ENCODE measurements at regions not wholly inside any gene's neighbourhood (a gene's known extent, or its start where the extent isn't known, plus 50 kb on each side); places are given as distances from the start of the nearest gene placed in this dataset.

DNA sequence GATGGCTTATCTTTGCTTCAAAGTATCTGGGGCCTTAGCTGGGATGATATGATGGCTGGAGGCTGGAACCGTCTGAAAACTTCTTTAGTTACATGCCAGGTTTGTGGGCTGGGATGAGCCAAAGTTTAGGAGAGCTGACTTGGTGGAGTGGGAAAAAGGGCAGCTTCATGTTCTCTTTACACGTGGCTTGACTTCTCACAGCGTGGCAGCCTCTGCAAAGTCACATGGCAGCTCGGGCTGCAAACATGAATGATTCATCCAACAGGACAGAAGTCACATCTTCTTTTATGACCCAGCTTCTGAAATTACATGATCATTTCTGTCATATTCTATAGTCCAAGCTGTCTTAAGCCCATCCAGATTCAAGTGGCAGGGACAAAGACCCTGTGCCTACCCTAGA lies 176.0 kb downstream of the OLFM4 start:
- ATAC-seq (replicated peaks in 1 of 4): no peak
- no peaks in the 10 kb centered on the region for H3K4me1 Mint-ChIP-seq

DNA sequence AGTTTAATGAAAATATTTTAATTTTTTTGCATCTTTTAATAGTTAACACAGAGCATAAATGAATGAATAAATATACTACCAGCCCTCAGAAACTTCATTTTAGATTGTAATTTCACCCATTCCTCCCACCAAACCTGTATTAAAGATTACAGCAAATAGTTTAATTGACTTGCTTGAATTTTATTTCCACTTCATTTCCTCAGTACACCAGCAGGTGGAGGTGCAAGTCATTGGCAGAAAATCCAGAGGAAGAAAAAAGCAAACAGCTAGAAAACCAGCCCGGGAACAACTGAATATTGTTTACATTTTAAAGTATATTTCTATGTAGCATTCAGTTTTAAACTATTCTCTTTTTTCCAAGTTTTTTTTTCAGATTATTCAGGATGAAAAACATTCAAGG lies 177.8 kb downstream of the OLFM4 start:
- Mint-ChIP-seq H3K9me3 (peaks cover 0 to 10% (median 0%) of the 10 kb centered on the region in 3 donors), H3K27ac (no peak overlapping the region), H3K36me3 (no peaks in the 10 kb centered on the region), H3K4me3 (no peak overlapping the region), H3K4me1 (no peaks in the 10 kb centered on the region), H3K27me3 (peaks cover 0 to 8% of the 10 kb centered on the region in 2 donors)
- Histone ChIP-seq H3K4me3 (ENCODE audit: control insufficient read depth in 1 of 2, extremely low read depth in 1 of 2, low read length in 1 of 2) (no peak overlapping the region), H3K27ac (ENCODE audit: low read length) (no peak overlapping the region), H3K9me3 (no peaks in the 10 kb centered on the region), H3K27me3 (replicated peaks in 1 of 2; ENCODE audit: control insufficient read depth in 2 of 2, extremely low read depth in 1 of 2, insufficient read depth in 2 of 2, low read length in 1 of 2) (peaks cover 0 to 13% of the 10 kb centered on the region in 2 experiments), H3K36me3 (ENCODE audit: control insufficient read depth in 2 of 2, extremely low read depth in 1 of 2, insufficient read depth in 1 of 2, low read length in 1 of 2) (no peaks in the 10 kb centered on the region), H3K4me1 (ENCODE audit: control insufficient read depth in 1 of 2, extremely low read depth in 1 of 2, insufficient read depth in 2 of 2, low read length in 2 of 2) (no peaks in the 10 kb centered on the region)
- no CpG with 5 or more reads among the region's 1 CpG for WGBS (ENCODE audit: insufficient coverage)
- ChIA-PET CTCF (interaction anchor here in 1 of 2 donors (0.6 kb wide), 1 partner anchor 69 kb away, joined by 3 read pairs; no protein-coding TSS in a partner anchor), POLR2A (no interaction called here)
- ATAC-seq (replicated peaks in 1 of 4) (no peak), DNase-seq (no peak)

More for the DNA sequence above, 176.0 kb downstream of the OLFM4 start:
- CTCF ChIA-PET: no interaction called here
- H3K4me3 ChIP-seq (ENCODE audit: control insufficient read depth in 1 of 2, extremely low read depth in 1 of 2, low read length in 1 of 2): no peak overlapping the region
- POLR2A ChIA-PET: no interaction called here
- Mint-ChIP-seq H3K27ac (no peak overlapping the region), H3K9me3 (peaks cover 0 to 10% (median 0%) of the 10 kb centered on the region in 3 donors), H3K4me3 (no peak overlapping the region), H3K36me3 (no peaks in the 10 kb centered on the region), H3K27me3 (peaks cover 2 to 10% of the 10 kb centered on the region in 2 donors)
- H3K27ac ChIP-seq (ENCODE audit: low read length): no peak overlapping the region
- 51% methylated on average over 2 of the region's 4 CpGs for WGBS (ENCODE audit: insufficient coverage)
- H3K27me3 ChIP-seq (replicated peaks in 1 of 2; ENCODE audit: control insufficient read depth in 2 of 2, extremely low read depth in 1 of 2, insufficient read depth in 2 of 2, low read length in 1 of 2): peaks cover 3 to 26% of the 10 kb centered on the region in 2 experiments
- peaks cover 0 to 2% of the 10 kb centered on the region in 2 experiments for H3K4me1 ChIP-seq (ENCODE audit: control insufficient read depth in 1 of 2, extremely low read depth in 1 of 2, insufficient read depth in 2 of 2, low read length in 2 of 2)
- no peaks in the 10 kb centered on the region for H3K36me3 ChIP-seq (ENCODE audit: control insufficient read depth in 2 of 2, extremely low read depth in 1 of 2, insufficient read depth in 1 of 2, low read length in 1 of 2)
- H3K9me3 ChIP-seq: no peaks in the 10 kb centered on the region
- no peak for DNase-seq

DNA sequence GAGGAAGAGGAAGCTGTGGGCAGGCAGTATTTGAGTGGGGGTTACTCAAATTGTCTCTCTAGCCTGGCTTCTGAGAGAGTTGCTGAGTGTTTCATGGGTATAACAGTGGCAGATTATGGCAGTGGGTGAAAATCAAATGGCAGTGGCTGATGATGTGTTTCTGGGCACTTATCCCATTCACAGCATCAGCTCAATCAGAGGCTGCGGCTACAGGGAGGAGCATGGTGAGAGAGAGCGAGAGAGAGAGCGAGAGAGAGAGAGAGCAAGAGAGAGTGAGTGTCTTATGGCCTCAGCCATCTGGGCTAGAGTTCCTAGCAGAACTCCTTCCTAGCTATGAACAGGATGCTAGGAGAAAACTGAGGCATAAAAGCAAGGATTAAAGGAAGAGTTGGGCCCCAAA lies 178.9 kb downstream of the OLFM4 start:
- no peak overlapping the region for H3K27ac ChIP-seq (ENCODE audit: low read length)
- Mint-ChIP-seq H3K27me3 (peaks cover 0 to 8% of the 10 kb centered on the region in 2 donors), H3K4me1 (no peaks in the 10 kb centered on the region), H3K4me3 (no peak overlapping the region), H3K9me3 (peaks cover 0 to 10% (median 0%) of the 10 kb centered on the region in 3 donors), H3K27ac (no peak overlapping the region), H3K36me3 (no peaks in the 10 kb centered on the region)
- POLR2A ChIA-PET: no interaction called here
- 84% methylated on average over 2 of the region's 3 CpGs for WGBS (ENCODE audit: insufficient coverage)
- ATAC-seq (replicated peaks in 1 of 4) (no peak), DNase-seq (no peak)
- peaks cover 0 to 2% of the 10 kb centered on the region in 2 experiments for H3K27me3 ChIP-seq (replicated peaks in 1 of 2; ENCODE audit: control insufficient read depth in 2 of 2, extremely low read depth in 1 of 2, insufficient read depth in 2 of 2, low read length in 1 of 2)
- H3K4me3 ChIP-seq (ENCODE audit: control insufficient read depth in 1 of 2, extremely low read depth in 1 of 2, low read length in 1 of 2): no peak overlapping the region
- no peaks in the 10 kb centered on the region for H3K36me3 ChIP-seq (ENCODE audit: control insufficient read depth in 2 of 2, extremely low read depth in 1 of 2, insufficient read depth in 1 of 2, low read length in 1 of 2)
- no peaks in the 10 kb centered on the region for H3K4me1 ChIP-seq (ENCODE audit: control insufficient read depth in 1 of 2, extremely low read depth in 1 of 2, insufficient read depth in 2 of 2, low read length in 2 of 2)
- CTCF ChIA-PET: no interaction called here
- H3K9me3 ChIP-seq: no peaks in the 10 kb centered on the region

DNA sequence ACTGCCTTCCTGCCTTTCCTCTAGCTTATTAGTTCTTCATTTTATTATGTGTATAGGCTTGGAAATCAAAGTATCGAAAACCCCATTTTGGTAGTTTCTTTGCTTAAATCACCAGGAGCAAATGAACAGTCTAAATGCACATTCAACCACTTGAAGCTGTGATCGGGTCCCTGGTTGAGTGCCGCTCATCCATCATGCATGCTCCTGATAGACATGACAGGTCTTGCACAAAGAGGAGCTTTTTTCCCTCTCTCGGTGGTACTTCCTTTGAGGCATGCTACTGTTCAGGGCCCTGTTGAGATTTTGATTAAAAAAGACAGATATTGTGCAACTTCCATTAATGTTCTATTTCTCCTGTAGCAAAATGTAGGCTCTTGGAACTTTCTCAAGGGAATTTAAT lies 185.8 kb downstream of the OLFM4 start:
- Mint-ChIP-seq H3K4me1 (no peaks in the 10 kb centered on the region), H3K4me3 (no peak overlapping the region), H3K9me3 (no peaks in the 10 kb centered on the region), H3K27me3 (no peaks in the 10 kb centered on the region), H3K36me3 (no peaks in the 10 kb centered on the region), H3K27ac (no peak overlapping the region)
- ChIA-PET CTCF (no interaction called here), POLR2A (no interaction called here)
- no peak for ATAC-seq (replicated peaks in 1 of 4)
- Histone ChIP-seq H3K27ac (ENCODE audit: low read length) (no peak overlapping the region), H3K4me1 (ENCODE audit: control insufficient read depth in 1 of 2, extremely low read depth in 1 of 2, insufficient read depth in 2 of 2, low read length in 2 of 2) (no peaks in the 10 kb centered on the region), H3K4me3 (ENCODE audit: control insufficient read depth in 1 of 2, extremely low read depth in 1 of 2, low read length in 1 of 2) (no peak overlapping the region), H3K36me3 (ENCODE audit: control insufficient read depth in 2 of 2, extremely low read depth in 1 of 2, insufficient read depth in 1 of 2, low read length in 1 of 2) (no peaks in the 10 kb centered on the region), H3K27me3 (replicated peaks in 1 of 2; ENCODE audit: control insufficient read depth in 2 of 2, extremely low read depth in 1 of 2, insufficient read depth in 2 of 2, low read length in 1 of 2) (no peaks in the 10 kb centered on the region), H3K9me3 (no peaks in the 10 kb centered on the region)
- DNase-seq: no peak
- 85% methylated on average over 2 of the region's 4 CpGs for WGBS (ENCODE audit: insufficient coverage)

DNA sequence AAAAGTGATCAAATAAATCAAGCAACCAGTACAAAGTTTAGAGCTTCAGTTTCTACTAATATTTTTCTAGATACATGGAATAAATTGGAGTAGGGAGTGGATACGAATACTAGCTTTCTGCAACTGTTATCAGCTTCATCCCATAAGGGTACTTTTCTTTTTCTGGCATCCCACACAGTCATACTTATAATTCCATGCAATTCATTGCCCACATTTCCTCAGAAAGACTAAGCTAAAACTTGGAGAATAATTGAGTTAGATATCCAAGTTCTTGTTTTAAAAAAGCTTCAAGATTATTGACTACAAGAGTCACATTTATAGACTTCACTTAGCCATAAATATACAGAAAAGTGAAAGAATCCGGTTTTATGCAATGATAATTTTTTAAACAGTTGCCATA lies 186.9 kb downstream of the OLFM4 start:
- H3K9me3 ChIP-seq: no peaks in the 10 kb centered on the region
- no peaks in the 10 kb centered on the region for H3K4me1 ChIP-seq (ENCODE audit: control insufficient read depth in 1 of 2, extremely low read depth in 1 of 2, insufficient read depth in 2 of 2, low read length in 2 of 2)
- no peak for DNase-seq
- ChIA-PET POLR2A (no interaction called here), CTCF (interaction anchor here in 1 of 2 donors (0.6 to 0.9 kb wide), 2 partner anchors 9 to 35 kb away, joined by 3 to 4 read pairs; no protein-coding TSS in a partner anchor)
- no CpG with 5 or more reads among the region's 2 CpGs for WGBS (ENCODE audit: insufficient coverage)
- no peak overlapping the region for H3K27ac Mint-ChIP-seq
- H3K36me3 Mint-ChIP-seq: no peaks in the 10 kb centered on the region
- no peak overlapping the region for H3K4me3 ChIP-seq (ENCODE audit: control insufficient read depth in 1 of 2, extremely low read depth in 1 of 2, low read length in 1 of 2)
- no peaks in the 10 kb centered on the region for H3K36me3 ChIP-seq (ENCODE audit: control insufficient read depth in 2 of 2, extremely low read depth in 1 of 2, insufficient read depth in 1 of 2, low read length in 1 of 2)
- no peak overlapping the region for H3K27ac ChIP-seq (ENCODE audit: low read length)
- no peak overlapping the region for H3K4me3 Mint-ChIP-seq
- H3K27me3 Mint-ChIP-seq: no peaks in the 10 kb centered on the region
- H3K4me1 Mint-ChIP-seq: no peaks in the 10 kb centered on the region
- no peaks in the 10 kb centered on the region for H3K9me3 Mint-ChIP-seq
- peaks cover 0 to 2% of the 10 kb centered on the region in 2 experiments for H3K27me3 ChIP-seq (replicated peaks in 1 of 2; ENCODE audit: control insufficient read depth in 2 of 2, extremely low read depth in 1 of 2, insufficient read depth in 2 of 2, low read length in 1 of 2)
- no peak for ATAC-seq (replicated peaks in 1 of 4)

DNA sequence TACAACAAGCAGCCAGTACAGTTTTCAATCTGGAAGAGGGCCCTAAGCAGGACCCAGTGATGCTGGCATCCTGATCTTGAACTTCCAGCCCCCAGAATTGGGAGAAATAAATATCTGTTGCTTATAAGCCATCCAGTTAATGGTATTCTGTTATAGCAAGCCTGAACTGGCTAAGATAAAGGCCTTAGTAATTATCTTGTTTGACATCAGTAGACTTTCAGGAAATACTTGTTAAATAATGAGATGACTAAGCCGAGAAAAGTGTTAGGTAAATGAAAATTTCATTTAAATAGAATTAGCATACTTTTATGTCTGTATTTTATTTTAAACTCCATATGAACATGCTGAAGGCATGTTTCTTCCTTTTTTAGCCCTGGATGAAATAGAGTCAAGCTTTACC lies 188.2 kb downstream of the OLFM4 start:
- CTCF ChIA-PET: no interaction called here
- ATAC-seq (replicated peaks in 1 of 4): no peak
- H3K36me3 ChIP-seq (ENCODE audit: control insufficient read depth in 2 of 2, extremely low read depth in 1 of 2, insufficient read depth in 1 of 2, low read length in 1 of 2): no peaks in the 10 kb centered on the region
- no peaks in the 10 kb centered on the region for H3K27me3 Mint-ChIP-seq
- H3K4me1 Mint-ChIP-seq: no peaks in the 10 kb centered on the region
- POLR2A ChIA-PET: no interaction called here
- H3K36me3 Mint-ChIP-seq: no peaks in the 10 kb centered on the region
- DNase-seq: no peak
- H3K9me3 ChIP-seq: no peaks in the 10 kb centered on the region
- no peaks in the 10 kb centered on the region for H3K4me1 ChIP-seq (ENCODE audit: control insufficient read depth in 1 of 2, extremely low read depth in 1 of 2, insufficient read depth in 2 of 2, low read length in 2 of 2)
- H3K27ac ChIP-seq (ENCODE audit: low read length): no peak overlapping the region
- H3K27ac Mint-ChIP-seq: no peak overlapping the region
- H3K9me3 Mint-ChIP-seq: no peaks in the 10 kb centered on the region
- no peak overlapping the region for H3K4me3 ChIP-seq (ENCODE audit: control insufficient read depth in 1 of 2, extremely low read depth in 1 of 2, low read length in 1 of 2)
- peaks cover 0 to 2% of the 10 kb centered on the region in 2 experiments for H3K27me3 ChIP-seq (replicated peaks in 1 of 2; ENCODE audit: control insufficient read depth in 2 of 2, extremely low read depth in 1 of 2, insufficient read depth in 2 of 2, low read length in 1 of 2)
- no CpG with 5 or more reads among the region's 1 CpG for WGBS (ENCODE audit: insufficient coverage)
- H3K4me3 Mint-ChIP-seq: no peak overlapping the region

DNA sequence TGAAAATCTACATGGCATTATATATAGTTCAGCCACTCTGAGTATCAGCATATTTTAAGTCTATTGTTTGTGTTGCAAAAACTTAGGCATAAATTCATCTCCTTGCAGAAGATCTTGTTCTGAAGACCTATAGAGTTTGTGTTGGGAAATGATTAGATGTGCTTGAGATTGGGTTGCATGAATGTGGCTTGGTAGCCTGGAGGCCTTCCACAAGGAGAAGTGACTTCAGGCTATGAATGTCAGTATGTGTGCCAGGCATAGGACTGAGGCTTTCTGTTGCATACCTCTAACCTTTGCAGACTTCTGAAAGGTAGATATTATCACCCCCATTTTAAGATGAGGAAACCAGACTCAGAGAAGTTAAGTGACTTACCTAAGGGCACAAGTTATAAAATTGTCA lies 188.6 kb downstream of the OLFM4 start:
- no peak for ATAC-seq (replicated peaks in 1 of 4)
- no peaks in the 10 kb centered on the region for H3K4me1 Mint-ChIP-seq

More for the DNA sequence above, 188.6 kb downstream of the OLFM4 start:
- DNase-seq: no peak
- no peaks in the 10 kb centered on the region for H3K27me3 Mint-ChIP-seq
- H3K9me3 Mint-ChIP-seq: peaks cover 0 to 4% (median 4%) of the 10 kb centered on the region in 3 donors
- H3K4me3 Mint-ChIP-seq: no peak overlapping the region
- Histone ChIP-seq H3K9me3 (no peaks in the 10 kb centered on the region), H3K27ac (ENCODE audit: low read length) (no peak overlapping the region), H3K27me3 (replicated peaks in 1 of 2; ENCODE audit: control insufficient read depth in 2 of 2, extremely low read depth in 1 of 2, insufficient read depth in 2 of 2, low read length in 1 of 2) (peaks cover 0 to 2% of the 10 kb centered on the region in 2 experiments), H3K4me1 (ENCODE audit: control insufficient read depth in 1 of 2, extremely low read depth in 1 of 2, insufficient read depth in 2 of 2, low read length in 2 of 2) (no peaks in the 10 kb centered on the region), H3K4me3 (ENCODE audit: control insufficient read depth in 1 of 2, extremely low read depth in 1 of 2, low read length in 1 of 2) (no peak overlapping the region), H3K36me3 (ENCODE audit: control insufficient read depth in 2 of 2, extremely low read depth in 1 of 2, insufficient read depth in 1 of 2, low read length in 1 of 2) (no peaks in the 10 kb centered on the region)
- no peaks in the 10 kb centered on the region for H3K36me3 Mint-ChIP-seq
- POLR2A ChIA-PET: no interaction called here
- no peak overlapping the region for H3K27ac Mint-ChIP-seq
- CTCF ChIA-PET: no interaction called here

Data from T-cell (primary cell).